Mucosa of stomach (tissue), 1 donor: ENCODE measurements at regions not wholly inside any gene's neighbourhood (a gene's known extent, or its start where the extent isn't known, plus 50 kb on each side); places are given as distances from the start of the nearest gene placed in this dataset.

Source experiments
- H3K27me3 ChIP-seq: one replicate; pipeline ENCODE4 v1.7.0; 2013; ENCODE audit warnings: mild to moderate bottlenecking, low read length; ENCODE audit not compliant: control insufficient read depth, insufficient read depth
- H3K36me3 ChIP-seq: one replicate; pipeline ENCODE4 v1.7.0; 2013; ENCODE audit warnings: low read length; ENCODE audit not compliant: control insufficient read depth, insufficient read depth
- H3K4me1 ChIP-seq: one replicate; pipeline ENCODE4 v1.7.0; 2013; ENCODE audit warnings: mild to moderate bottlenecking, low read length; ENCODE audit not compliant: control insufficient read depth, insufficient read depth
- H3K4me3 ChIP-seq: one replicate; pipeline ENCODE4 v1.7.0; 2013; ENCODE audit warnings: low read length
- H3K9ac ChIP-seq: one replicate; pipeline ENCODE4 v1.7.0; 2013; ENCODE audit warnings: mild to moderate bottlenecking, low read length, moderate library complexity
- H3K9me3 ChIP-seq: one replicate; pipeline ENCODE4 v1.7.0; 2013; ENCODE audit warnings: mild to moderate bottlenecking, low read length, moderate library complexity; ENCODE audit not compliant: control insufficient read depth
- donor health status: Pancreatic carcinoma.

DNA sequence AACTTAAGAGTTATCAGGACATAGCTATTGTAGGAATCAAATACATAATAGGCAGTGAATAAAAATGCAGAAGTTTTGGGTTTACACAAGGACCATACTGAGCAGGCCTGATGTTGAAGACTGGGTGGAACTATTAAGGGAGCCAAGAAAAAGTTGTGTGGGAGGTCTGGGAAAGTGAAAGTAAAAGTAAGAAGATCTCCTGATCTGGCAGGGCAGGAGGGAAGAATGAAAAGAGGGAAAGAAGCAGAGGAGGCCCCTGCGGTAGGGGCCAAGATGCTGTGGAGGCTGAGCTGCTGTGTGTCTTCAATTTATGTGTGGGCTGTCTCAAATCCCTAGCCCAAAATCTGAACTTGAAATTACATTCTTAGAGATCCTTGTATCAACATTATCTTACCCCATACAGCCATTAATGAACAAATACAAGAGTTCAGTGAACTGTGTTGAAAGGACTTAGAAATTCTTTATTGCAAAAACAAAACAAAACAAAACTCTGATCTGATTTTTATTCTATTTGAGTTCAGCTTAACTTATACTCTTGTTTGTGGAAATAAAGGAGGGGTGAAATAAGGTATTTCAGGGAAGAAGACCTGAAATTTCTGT, 1183.8 kb downstream of the HACE1 start:
- no peak overlapping the region for H3K4me3 ChIP-seq

DNA sequence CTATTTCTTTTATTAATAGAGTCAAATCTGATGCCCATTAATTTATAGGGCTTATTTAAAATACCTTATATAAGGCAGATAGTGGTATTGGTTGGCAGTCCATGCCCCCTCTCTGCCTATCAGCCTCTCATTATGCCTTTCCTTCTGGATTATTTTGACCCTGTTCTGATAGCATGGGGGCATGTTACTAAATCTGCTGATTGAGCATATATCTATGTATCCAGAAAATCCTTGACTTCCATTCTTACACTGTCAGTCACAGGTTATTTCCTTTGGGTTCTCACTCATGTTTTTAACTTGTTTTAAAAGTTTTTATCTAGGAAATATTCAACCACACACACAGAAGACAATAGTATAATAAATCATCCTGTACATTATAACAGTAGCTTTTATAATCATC, 1184.9 kb downstream of the HACE1 start:
- Histone ChIP-seq H3K4me1 (no peaks in the 10 kb centered on the region), H3K27me3 (no peaks in the 10 kb centered on the region), H3K9me3 (no peaks in the 10 kb centered on the region), H3K9ac (no peak overlapping the region), H3K36me3 (no peaks in the 10 kb centered on the region), H3K4me3 (no peak overlapping the region)

More for the DNA sequence above, 1183.8 kb downstream of the HACE1 start:
- Histone ChIP-seq H3K27me3 (no peaks in the 10 kb centered on the region), H3K9me3 (no peaks in the 10 kb centered on the region), H3K4me1 (no peaks in the 10 kb centered on the region), H3K36me3 (no peaks in the 10 kb centered on the region), H3K9ac (no peak overlapping the region)

DNA sequence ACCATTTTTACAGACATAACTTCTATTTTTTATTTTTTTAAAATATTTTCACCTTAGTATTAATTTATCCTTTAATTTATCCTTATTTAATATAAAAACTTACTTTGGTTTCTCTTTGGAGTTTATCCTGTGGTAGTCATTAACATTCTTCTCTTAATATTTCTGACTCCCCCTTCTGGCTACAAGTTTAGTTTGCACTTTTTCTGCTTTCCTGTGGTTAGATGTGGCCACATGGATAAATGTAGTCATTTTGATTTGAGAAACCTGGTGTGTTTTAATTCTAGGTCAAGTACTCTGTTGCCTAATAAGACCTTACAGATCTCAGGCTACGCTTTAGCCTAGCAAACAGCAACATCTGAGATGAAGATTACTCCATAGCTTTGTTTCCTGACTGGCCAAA, 1187.5 kb downstream of the HACE1 start:
- Histone ChIP-seq H3K9me3 (no peaks in the 10 kb centered on the region), H3K36me3 (no peaks in the 10 kb centered on the region), H3K4me1 (no peaks in the 10 kb centered on the region)

DNA sequence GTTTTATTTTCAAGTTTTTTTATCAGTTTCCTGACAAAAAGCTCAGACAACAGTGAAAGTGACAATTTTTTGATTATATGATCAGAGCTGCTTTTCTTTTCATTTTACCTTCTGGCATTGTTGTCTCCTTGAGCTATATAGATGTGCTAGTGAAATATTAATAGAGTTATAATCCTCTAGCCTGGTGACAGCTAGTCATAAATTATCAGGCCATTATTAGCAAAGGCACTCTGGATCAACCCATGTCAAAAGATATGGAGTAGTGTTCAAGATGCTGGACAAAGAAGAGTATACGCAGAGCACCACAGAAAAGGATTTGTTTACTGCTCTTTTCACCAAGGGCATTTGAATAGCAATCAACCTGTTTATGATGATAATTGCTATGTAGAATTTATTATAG, 1230.1 kb downstream of the HACE1 start:
- no peak overlapping the region for H3K4me3 ChIP-seq
- no peaks in the 10 kb centered on the region for H3K36me3 ChIP-seq
- no peaks in the 10 kb centered on the region for H3K27me3 ChIP-seq
- H3K9me3 ChIP-seq = no peaks in the 10 kb centered on the region
- no peak overlapping the region for H3K9ac ChIP-seq
- H3K4me1 ChIP-seq = no peaks in the 10 kb centered on the region

More for the DNA sequence above, 1187.5 kb downstream of the HACE1 start:
- H3K27me3 ChIP-seq = no peaks in the 10 kb centered on the region
- H3K4me3 ChIP-seq = no peak overlapping the region
- no peak overlapping the region for H3K9ac ChIP-seq

DNA sequence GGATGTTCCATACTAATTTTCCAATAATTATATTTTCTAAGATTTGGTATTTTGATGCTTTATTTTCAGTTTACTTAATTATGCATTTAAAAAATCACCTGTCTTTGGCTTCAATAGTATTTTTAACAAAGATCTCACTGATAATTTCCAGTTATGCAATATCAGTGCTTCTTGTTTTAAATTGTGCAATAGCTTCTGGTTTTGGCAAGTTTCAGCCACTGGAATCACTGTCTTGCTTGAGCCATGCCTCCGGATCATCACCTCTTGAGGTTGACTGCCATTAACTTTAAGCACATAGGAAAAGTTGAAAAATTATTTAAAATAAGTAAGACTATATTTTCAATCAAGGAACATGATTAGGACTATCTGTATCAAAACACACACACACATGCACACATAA, 1242.1 kb downstream of the HACE1 start:
- Histone ChIP-seq H3K9ac (no peak overlapping the region), H3K4me1 (no peaks in the 10 kb centered on the region), H3K4me3 (no peak overlapping the region), H3K9me3 (no peaks in the 10 kb centered on the region), H3K27me3 (no peaks in the 10 kb centered on the region), H3K36me3 (no peaks in the 10 kb centered on the region)

DNA sequence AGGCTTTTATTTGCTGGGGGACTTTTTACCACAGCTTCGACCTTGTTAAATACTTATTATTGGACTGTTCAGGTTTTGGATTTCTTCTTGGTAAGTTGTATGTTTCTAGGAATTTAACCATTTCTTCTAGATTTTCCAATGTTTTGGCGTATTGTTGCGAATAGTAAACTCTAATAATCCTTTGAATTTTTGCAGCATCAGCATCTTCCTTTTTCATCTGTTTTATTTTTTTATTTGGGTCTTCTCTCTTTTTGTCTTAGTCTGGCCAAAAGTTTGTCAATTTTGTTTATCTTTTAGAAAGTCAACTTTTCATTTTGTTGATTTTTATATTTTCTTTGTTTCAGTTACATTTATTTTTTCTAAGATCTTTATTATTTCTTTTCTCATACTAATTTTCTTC, 1272.0 kb downstream of the HACE1 start:
- Histone ChIP-seq H3K4me1 (no peaks in the 10 kb centered on the region), H3K9ac (no peak overlapping the region), H3K4me3 (no peak overlapping the region), H3K36me3 (no peaks in the 10 kb centered on the region), H3K27me3 (no peaks in the 10 kb centered on the region), H3K9me3 (no peaks in the 10 kb centered on the region)

DNA sequence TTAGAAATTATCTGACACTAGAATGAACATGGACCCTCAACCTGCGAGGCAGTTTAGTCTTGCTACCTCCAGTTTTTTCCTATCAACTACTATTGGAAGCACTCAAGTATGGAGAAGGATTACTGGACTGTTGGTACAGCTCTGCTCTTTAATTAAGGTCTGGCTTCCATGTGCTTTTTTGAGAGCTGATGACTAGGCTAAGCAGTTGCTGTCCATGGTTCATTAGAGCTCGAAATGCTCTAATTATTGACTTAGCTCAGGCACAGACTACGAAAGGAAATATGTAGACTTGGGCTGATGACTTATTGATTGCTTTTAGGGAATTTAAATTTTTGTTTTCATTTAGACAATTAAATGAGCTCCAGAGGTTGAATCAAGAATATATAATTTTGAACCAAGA, 1281.6 kb downstream of the HACE1 start:
- Histone ChIP-seq H3K36me3 (no peaks in the 10 kb centered on the region), H3K9ac (no peak overlapping the region), H3K4me1 (no peaks in the 10 kb centered on the region), H3K9me3 (no peaks in the 10 kb centered on the region), H3K4me3 (no peak overlapping the region), H3K27me3 (no peaks in the 10 kb centered on the region)

DNA sequence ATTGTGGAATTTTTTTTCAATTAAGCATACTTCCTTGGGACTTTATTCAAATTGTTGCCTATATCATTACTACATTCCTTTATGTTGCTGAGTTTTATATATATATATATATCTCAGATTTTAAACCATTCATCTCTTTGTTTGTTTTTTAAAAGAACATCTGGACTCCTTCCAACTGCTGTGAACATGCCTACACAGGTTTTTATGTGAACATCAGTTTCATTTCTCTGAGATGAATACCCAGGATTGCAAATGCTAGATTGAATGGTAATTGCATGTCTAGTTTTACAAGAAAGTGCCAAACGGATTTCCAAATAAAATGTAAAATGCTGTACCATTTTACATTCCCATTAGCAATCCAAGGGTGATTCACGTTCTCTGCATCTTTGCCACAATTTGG, 1289.3 kb downstream of the HACE1 start:
- no peaks in the 10 kb centered on the region for H3K27me3 ChIP-seq
- no peaks in the 10 kb centered on the region for H3K9me3 ChIP-seq
- no peak overlapping the region for H3K9ac ChIP-seq
- H3K4me1 ChIP-seq = no peaks in the 10 kb centered on the region
- no peak overlapping the region for H3K4me3 ChIP-seq
- no peaks in the 10 kb centered on the region for H3K36me3 ChIP-seq

DNA sequence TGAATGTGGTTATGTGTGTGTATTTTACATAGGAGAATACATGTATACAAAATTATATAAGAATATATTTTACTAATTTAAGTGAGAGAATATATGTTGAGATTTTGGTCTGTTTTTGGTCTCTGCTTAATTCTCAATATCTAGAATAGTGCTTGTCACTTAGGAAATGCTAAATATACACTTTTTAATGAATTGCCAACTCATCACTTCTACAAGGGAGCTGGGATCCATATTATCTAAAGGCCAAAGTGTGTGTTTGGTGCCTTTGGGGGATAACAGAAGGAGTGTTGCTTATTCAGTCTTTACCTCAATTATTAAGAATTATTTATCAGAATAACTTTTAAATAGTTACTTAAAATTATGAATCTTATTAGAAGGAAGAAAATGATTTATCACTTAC, 1304.8 kb downstream of the HACE1 start:
- H3K36me3 ChIP-seq = no peaks in the 10 kb centered on the region
- no peak overlapping the region for H3K4me3 ChIP-seq
- no peaks in the 10 kb centered on the region for H3K4me1 ChIP-seq
- H3K27me3 ChIP-seq = no peaks in the 10 kb centered on the region
- no peaks in the 10 kb centered on the region for H3K9me3 ChIP-seq
- no peak overlapping the region for H3K9ac ChIP-seq

DNA sequence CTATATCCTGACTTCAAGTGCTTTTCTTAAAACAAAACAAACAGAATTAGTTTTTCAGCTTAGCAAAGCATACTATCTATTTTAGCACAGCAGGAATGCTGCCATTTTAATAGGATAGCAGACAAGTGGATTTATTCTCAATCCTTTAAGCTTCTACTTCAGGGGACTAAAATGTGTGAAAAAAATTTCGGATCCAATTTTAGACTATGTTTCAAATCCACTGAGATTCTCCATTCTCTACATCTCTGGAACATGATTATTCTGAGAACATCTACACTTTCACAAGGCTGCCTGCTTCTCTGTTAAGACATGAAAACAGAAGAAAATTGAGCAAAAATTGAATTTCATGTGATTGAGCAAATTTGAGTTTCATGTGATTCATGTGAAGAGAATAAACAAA, 1321.3 kb downstream of the HACE1 start:
- H3K36me3 ChIP-seq = no peaks in the 10 kb centered on the region
- H3K9ac ChIP-seq = no peak overlapping the region
- H3K9me3 ChIP-seq = no peaks in the 10 kb centered on the region
- no peak overlapping the region for H3K4me3 ChIP-seq
- H3K4me1 ChIP-seq = no peaks in the 10 kb centered on the region
- H3K27me3 ChIP-seq = no peaks in the 10 kb centered on the region

DNA sequence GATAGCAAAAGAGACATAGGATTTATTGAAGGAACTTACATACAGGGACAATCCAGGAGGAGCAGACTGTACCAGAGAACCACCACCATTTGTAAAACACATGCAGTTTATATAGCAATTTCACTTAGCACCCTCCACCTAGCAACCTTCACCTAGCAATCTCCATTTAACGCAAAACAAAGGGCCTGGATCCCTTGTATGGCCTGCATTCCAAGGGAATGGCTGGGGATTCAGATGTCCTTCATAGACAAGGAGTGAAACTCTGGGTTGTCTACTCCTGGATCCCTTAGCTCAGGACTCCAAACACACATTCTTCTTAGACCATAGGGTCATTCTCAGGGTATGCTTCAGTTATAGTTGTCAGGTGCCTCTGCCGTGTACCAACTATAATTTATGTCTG, 1324.9 kb downstream of the HACE1 start:
- no peak overlapping the region for H3K9ac ChIP-seq
- H3K36me3 ChIP-seq = no peaks in the 10 kb centered on the region
- H3K4me3 ChIP-seq = no peak overlapping the region
- H3K9me3 ChIP-seq = no peaks in the 10 kb centered on the region
- no peaks in the 10 kb centered on the region for H3K4me1 ChIP-seq
- H3K27me3 ChIP-seq = no peaks in the 10 kb centered on the region

DNA sequence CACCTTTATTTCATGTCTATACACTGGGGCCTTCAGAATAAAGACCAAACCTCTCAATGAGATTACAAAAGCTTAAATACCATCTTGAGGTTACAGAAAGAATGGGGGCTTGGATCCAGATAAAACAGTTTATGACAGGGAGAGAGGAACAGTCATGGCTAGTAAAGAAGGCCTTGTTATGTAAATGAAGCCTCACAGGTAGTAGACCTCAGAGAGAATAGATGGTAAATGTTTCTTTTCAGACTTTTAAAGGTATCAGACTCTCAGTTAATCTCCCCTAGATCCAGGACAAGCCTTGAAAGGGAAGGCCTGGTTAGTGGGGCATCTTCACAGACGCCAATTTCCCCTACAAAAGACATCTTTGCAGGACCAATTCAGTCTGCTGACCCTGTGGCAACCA, 1325.6 kb downstream of the HACE1 start:
- Histone ChIP-seq H3K36me3 (no peaks in the 10 kb centered on the region), H3K9ac (no peak overlapping the region), H3K4me3 (no peak overlapping the region), H3K4me1 (no peaks in the 10 kb centered on the region), H3K27me3 (no peaks in the 10 kb centered on the region), H3K9me3 (no peaks in the 10 kb centered on the region)

DNA sequence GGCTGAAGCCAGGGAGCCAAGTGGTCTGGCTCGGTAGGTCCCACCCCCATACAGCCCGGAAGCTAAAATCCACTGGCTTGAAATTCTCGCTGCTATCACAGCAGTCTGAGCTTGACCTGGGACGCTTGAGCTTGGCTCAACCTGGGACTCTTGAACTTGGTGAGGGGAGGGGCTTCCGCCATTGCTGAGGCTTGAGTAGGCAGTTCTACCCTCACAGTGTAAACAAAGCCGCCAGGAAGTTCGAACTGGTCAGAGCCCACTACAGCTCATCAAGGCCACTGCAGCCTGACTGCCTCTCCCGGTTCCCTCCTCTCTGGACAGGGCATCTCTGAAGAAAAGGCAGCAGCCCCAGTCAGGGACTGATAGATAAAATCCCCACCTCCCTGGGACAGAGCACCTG, 1337.7 kb downstream of the HACE1 start:
- Histone ChIP-seq H3K4me3 (no peak overlapping the region), H3K27me3 (no peaks in the 10 kb centered on the region), H3K9ac (no peak overlapping the region), H3K9me3 (no peaks in the 10 kb centered on the region), H3K36me3 (no peaks in the 10 kb centered on the region), H3K4me1 (no peaks in the 10 kb centered on the region)
